MM.1S (cell line): ENCODE measurements at regions not wholly inside any gene's neighbourhood (a gene's known extent, or its start where the extent isn't known, plus 50 kb on each side); places are given as distances from the start of the nearest gene placed in this dataset.

Source experiments
- DNase-seq: peaks from one replicate; pipeline ENCODE4 v3.0.0-alpha.2; 2015
- H2AFZ ChIP-seq: fragments of 300-600 bp; sonication (generic); 2 replicates; pipeline ENCODE4 v1.6.0; 2016; ENCODE audit warnings: antibody characterized with exemption, low read length
- H3F3A ChIP-seq: fragments of 300-600 bp; sonication (generic); 2 replicates; pipeline ENCODE4 v1.6.1; 2016; ENCODE audit warnings: mild to moderate bottlenecking, antibody characterized with exemption, low read length, moderate library complexity, mixed read lengths; ENCODE audit not compliant: insufficient read depth
- H3K27ac ChIP-seq: fragments of 300-600 bp; sonication (generic); 2 replicates; pipeline ENCODE4 v1.5.1; 2016; ENCODE audit warnings: mild to moderate bottlenecking, low read length
- H3K27me3 ChIP-seq: fragments of 300-600 bp; sonication (generic); replicated peaks from 2 replicates; pipeline ENCODE4 v1.6.0; 2016; ENCODE audit warnings: low read length; ENCODE audit not compliant: insufficient read depth
- H3K36me3 ChIP-seq: fragments of 300-600 bp; sonication (generic); replicated peaks from 2 replicates; pipeline ENCODE4 v1.6.1; 2016; ENCODE audit warnings: mild to moderate bottlenecking, low read length, mixed read lengths; ENCODE audit not compliant: insufficient read depth
- H3K4me1 ChIP-seq: fragments of 300-600 bp; sonication (generic); 2 replicates; pipeline ENCODE4 v1.6.1; 2016; ENCODE audit warnings: low read length, mixed read lengths
- H3K4me2 ChIP-seq: fragments of 300-600 bp; sonication (generic); 2 replicates; pipeline ENCODE4 v1.6.0; 2016; ENCODE audit warnings: low read depth, low read length
- H3K4me3 ChIP-seq: fragments of 300-600 bp; sonication (generic); 2 replicates; pipeline ENCODE4 v1.5.1; 2016; ENCODE audit warnings: low read length, mixed read lengths
- H3K79me2 ChIP-seq: fragments of 300-600 bp; sonication (generic); 2 replicates; pipeline ENCODE4 v1.6.1; 2016; ENCODE audit warnings: mixed run types, low read length, mixed read lengths
- H3K9ac ChIP-seq: fragments of 300-600 bp; sonication (generic); 2 replicates; pipeline ENCODE4 v1.6.1; 2016; ENCODE audit warnings: low read length, mixed read lengths
- H3K9me2 ChIP-seq: fragments of 300-600 bp; sonication (generic); replicated peaks from 2 replicates; pipeline ENCODE4 v1.6.1; 2016; ENCODE audit warnings: mild to moderate bottlenecking, low read length, mixed read lengths; ENCODE audit not compliant: insufficient read depth
- H3K9me3 ChIP-seq: fragments of 300-600 bp; sonication (generic); replicated peaks from 2 replicates; pipeline ENCODE4 v1.6.1; 2016; ENCODE audit warnings: mild to moderate bottlenecking, low read length, mixed read lengths; ENCODE audit not compliant: insufficient read depth
- H4K20me1 ChIP-seq: fragments of 300-600 bp; sonication (generic); 2 replicates; pipeline ENCODE4 v1.6.1; 2016; ENCODE audit warnings: mild to moderate bottlenecking, low read length, moderate library complexity, mixed read lengths; ENCODE audit not compliant: insufficient read depth
- CTCF ChIP-seq: fragments of 300-600 bp; sonication (generic); IDR thresholded peaks from 2 replicates; pipeline ENCODE4 v1.5.1; 2016; ENCODE audit warnings: antibody characterized with exemption, low read length, mixed read lengths
- EZH2 ChIP-seq: fragments of 300-600 bp; sonication (generic); optimal IDR thresholded peaks from 2 replicates; pipeline ENCODE3; 2017; ENCODE audit warnings: low read depth, mild to moderate bottlenecking, antibody characterized with exemption, low read length, mixed read lengths
- EZH2phosphoT487 ChIP-seq: fragments of 300-600 bp; sonication (generic); IDR thresholded peaks from 2 replicates; pipeline ENCODE4 v1.6.1; 2018; ENCODE audit warnings: antibody characterized with exemption, low read length

GRCh38 chr1:78291872-78292271 is 198.9 kb upstream of the PTGFR start:
- H3K4me2 ChIP-seq = no peak overlapping the region
- H3K9ac ChIP-seq = no peak overlapping the region
- no peaks in the 10 kb centered on the region for H3K9me2 ChIP-seq
- H3K27me3 ChIP-seq = no peaks in the 10 kb centered on the region
- no peak overlapping the region for H3K27ac ChIP-seq
- no peaks in the 10 kb centered on the region for H3K9me3 ChIP-seq
- TF ChIP-seq EZH2 = no peak
- TF ChIP-seq EZH2phosphoT487 = no peak
- no peak for TF ChIP-seq CTCF
- no peak overlapping the region for H3K4me3 ChIP-seq
- H3K36me3 ChIP-seq = no peaks in the 10 kb centered on the region
- H3K4me1 ChIP-seq = no peaks in the 10 kb centered on the region
- DNase-seq = no peak
- H3F3A ChIP-seq = no peaks in the 10 kb centered on the region
- no peaks in the 10 kb centered on the region for H4K20me1 ChIP-seq
- H2AFZ ChIP-seq = no peak overlapping the region
- no peaks in the 10 kb centered on the region for H3K79me2 ChIP-seq

- H3K79me2 ChIP-seq = no peaks in the 10 kb centered on the region
- no peaks in the 10 kb centered on the region for H3F3A ChIP-seq
- H4K20me1 ChIP-seq = no peaks in the 10 kb centered on the region
- no peak overlapping the region for H2AFZ ChIP-seq
- no peak overlapping the region for H3K9ac ChIP-seq
- no peaks in the 10 kb centered on the region for H3K4me1 ChIP-seq
- H3K36me3 ChIP-seq = no peaks in the 10 kb centered on the region
- no peaks in the 10 kb centered on the region for H3K27me3 ChIP-seq
- no peak overlapping the region for H3K4me2 ChIP-seq
- no peak overlapping the region for H3K27ac ChIP-seq
- DNase-seq = no peak
- no peaks in the 10 kb centered on the region for H3K9me2 ChIP-seq
- TF ChIP-seq CTCF (no peak), EZH2 (no peak), EZH2phosphoT487 (no peak)
- H3K9me3 ChIP-seq = no peaks in the 10 kb centered on the region
- no peak overlapping the region for H3K4me3 ChIP-seq
Measured at GRCh38 chr1:78292361-78292760, 198.4 kb upstream of the PTGFR start.

GRCh38 chr1:78297836-78298235 is 192.9 kb upstream of the PTGFR start:
- no peaks in the 10 kb centered on the region for H3K4me1 ChIP-seq
- H3K4me3 ChIP-seq = no peak overlapping the region
- H3K27ac ChIP-seq = no peak overlapping the region
- H3K79me2 ChIP-seq = no peaks in the 10 kb centered on the region
- H3F3A ChIP-seq = no peaks in the 10 kb centered on the region
- H3K9me3 ChIP-seq = no peaks in the 10 kb centered on the region
- H3K9me2 ChIP-seq = no peaks in the 10 kb centered on the region
- H3K4me2 ChIP-seq = no peak overlapping the region
- H4K20me1 ChIP-seq = no peaks in the 10 kb centered on the region
- DNase-seq = no peak
- TF ChIP-seq CTCF = no peak
- TF ChIP-seq EZH2 = no peak
- TF ChIP-seq EZH2phosphoT487 = no peak
- no peak overlapping the region for H3K9ac ChIP-seq
- H2AFZ ChIP-seq = no peak overlapping the region
- no peaks in the 10 kb centered on the region for H3K36me3 ChIP-seq
- no peaks in the 10 kb centered on the region for H3K27me3 ChIP-seq

- Histone ChIP-seq H3K79me2 (no peaks in the 10 kb centered on the region), H3K27ac (no peak overlapping the region), H3K9ac (no peak overlapping the region), H3K4me1 (no peaks in the 10 kb centered on the region), H3K27me3 (no peaks in the 10 kb centered on the region), H3K9me3 (no peaks in the 10 kb centered on the region), H3K9me2 (no peaks in the 10 kb centered on the region), H2AFZ (no peak overlapping the region), H4K20me1 (no peaks in the 10 kb centered on the region), H3K4me2 (no peak overlapping the region), H3K4me3 (no peak overlapping the region), H3F3A (no peaks in the 10 kb centered on the region), H3K36me3 (no peaks in the 10 kb centered on the region)
- TF ChIP-seq CTCF = no peak
- no peak for TF ChIP-seq EZH2phosphoT487
- no peak for TF ChIP-seq EZH2
- DNase-seq = no peak
Measured at GRCh38 chr1:78298349-78298748, 192.4 kb upstream of the PTGFR start.
